Endothelial cell of umbilical vein (primary cell): ENCODE measurements at regions not wholly inside any gene's neighbourhood (a gene's known extent, or its start where the extent isn't known, plus 50 kb on each side); places are given as distances from the start of the nearest gene placed in this dataset.

Source experiments
- BruUV-seq: library from RNA; stranded (reverse); fragments of 400-500 nt; replicated peaks from 2 replicates; lab custom pipeline; 2021; lab: Mats Ljungman, UMichigan
- CTCF ChIA-PET: fragments of 300-600, 350-600 bp; sonication (Branson Sonifier 250); formaldehyde crosslinking; loops from one replicate; lab custom pipeline; 2021; ENCODE audit warnings: antibody characterized with exemption, inconsistent platforms; lab: Charles Lee
- POLR2A ChIA-PET: fragments of 300-600, 350-600 bp; sonication (Branson Sonifier 250); formaldehyde crosslinking; loops from one replicate; lab custom pipeline; 2021; ENCODE audit warnings: antibody characterized with exemption, inconsistent platforms; lab: Charles Lee
- DNase-seq: peaks from one replicate; pipeline ENCODE4 v3.0.0-alpha.2; 2011; ENCODE audit warnings: low read depth, low spot score
- FAIRE-seq: peaks from 2 replicates; lab custom pipeline; 2011; peaks lifted over from hg19 to GRCh38; lab: Jason Lieb, UNC
- H2AFZ ChIP-seq: 2 replicates; pipeline ENCODE4 v1.6.0; 2012; ENCODE audit warnings: low read depth, low read length, control low read depth, inconsistent platforms
- H3K27ac ChIP-seq: 2 replicates; pipeline ENCODE4 v1.5.1; 2011; ENCODE audit warnings: low read depth, mild to moderate bottlenecking, control low read depth, low read length, moderate library complexity; ENCODE audit not compliant: insufficient read depth
- H3K27me3 ChIP-seq, 2 experiments: 2 replicates each; pipeline versions ENCODE4 v1.6.0 to v1.6.1; 2011; ENCODE audit warnings: low read length in 2 of 2, mixed read lengths in 1 of 2; ENCODE audit not compliant: control insufficient read depth in 2 of 2, insufficient read depth in 2 of 2
- H3K36me3 ChIP-seq, 2 experiments: 2 replicates in 1 of 2; 3 replicates in 1 of 2; pipeline ENCODE4 v1.5.1; 2011; ENCODE audit warnings: low read length in 2 of 2, mild to moderate bottlenecking in 1 of 2, moderate library complexity in 1 of 2; ENCODE audit not compliant: control insufficient read depth in 2 of 2, insufficient read depth in 2 of 2; ENCODE audit errors: extremely low read depth in 1 of 2
- H3K4me1 ChIP-seq: 3 replicates; pipeline ENCODE4 v1.5.1; 2011; ENCODE audit warnings: mild to moderate bottlenecking, low read length; ENCODE audit not compliant: control insufficient read depth, insufficient read depth; ENCODE audit errors: extremely low read depth
- H3K4me2 ChIP-seq: 2 replicates; pipeline ENCODE4 v1.6.1; 2011; ENCODE audit warnings: low read length, control low read depth, mixed read lengths; ENCODE audit not compliant: insufficient read depth
- H3K4me3 ChIP-seq, 3 experiments: fragments of 200-600 bp in 1 of 3; sonication (generic), shearing (Covaris generic) in 1 of 3; replicated peaks in 1 of 3; 2 replicates each; pipeline ENCODE4 v1.5.1; 2011 to 2016; ENCODE audit warnings: control low read depth in 3 of 3, low read length in 3 of 3, mild to moderate bottlenecking in 2 of 3, inconsistent platforms in 1 of 3, low read depth in 1 of 3, moderate library complexity in 1 of 3; ENCODE audit not compliant: insufficient read depth in 1 of 3
- H3K79me2 ChIP-seq: 2 replicates; pipeline ENCODE4 v1.6.0; 2012; ENCODE audit warnings: low read length, inconsistent platforms; ENCODE audit not compliant: control insufficient read depth, insufficient read depth
- H3K9ac ChIP-seq: replicated peaks from 2 replicates; pipeline ENCODE3; 2011; ENCODE audit warnings: low read length, control low read depth; ENCODE audit not compliant: insufficient read depth; ENCODE audit errors: extremely low read depth
- H3K9me1 ChIP-seq: replicated peaks from 3 replicates; pipeline ENCODE4 v1.6.0; 2011; ENCODE audit warnings: mild to moderate bottlenecking, low read length; ENCODE audit not compliant: control insufficient read depth, insufficient read depth; ENCODE audit errors: extremely low read depth
- H3K9me3 ChIP-seq: replicated peaks from 2 replicates; pipeline ENCODE4 v1.5.1; 2012; ENCODE audit warnings: low read length, inconsistent platforms; ENCODE audit not compliant: control insufficient read depth, insufficient read depth
- H4K20me1 ChIP-seq: replicated peaks from 2 replicates; pipeline ENCODE3; 2011; ENCODE audit warnings: mild to moderate bottlenecking, low read length; ENCODE audit not compliant: control insufficient read depth, insufficient read depth; ENCODE audit errors: extremely low read depth
- EZH2 ChIP-seq: IDR thresholded peaks from 2 replicates; pipeline ENCODE4 v1.6.1; 2012; ENCODE audit warnings: borderline replicate concordance, low read depth, mild to moderate bottlenecking, moderate library complexity, low read length, inconsistent platforms; ENCODE audit not compliant: severe bottlenecking
- GATA2 ChIP-seq: IDR thresholded peaks from 2 replicates; pipeline ENCODE4 v1.7.0; 2011; ENCODE audit warnings: low read depth, mild to moderate bottlenecking, moderate library complexity, mixed read lengths, low read length; ENCODE audit not compliant: insufficient read length, insufficient read depth
- JUN ChIP-seq: IDR thresholded peaks from 2 replicates; pipeline ENCODE4 v1.6.1; 2011; ENCODE audit warnings: borderline replicate concordance, low read depth; ENCODE audit not compliant: insufficient read length, insufficient read depth
- MAX ChIP-seq: IDR thresholded peaks from 2 replicates; pipeline ENCODE4 v1.6.1; 2011; ENCODE audit not compliant: insufficient read depth, insufficient read length
- MYC ChIP-seq: IDR thresholded peaks from one replicate; pipeline ENCODE4 v1.6.1; 2011; ENCODE audit warnings: mild to moderate bottlenecking, low read depth, low read length
- POLR2A ChIP-seq: IDR thresholded peaks from 2 replicates; pipeline ENCODE4 v1.6.1; 2012; ENCODE audit warnings: low read depth, mild to moderate bottlenecking, control low read depth, low read length
- POLR2AphosphoS5 ChIP-seq: IDR thresholded peaks from 2 replicates; pipeline ENCODE4 v1.6.1; 2012; ENCODE audit warnings: low read depth, mild to moderate bottlenecking, control low read depth, low read length, moderate library complexity; ENCODE audit not compliant: insufficient read depth
- dilution Hi-C: fragments of 300-500 bp; cut with MboI; formaldehyde crosslinking; loops from one replicate; pipeline ENCODE4 v1.15.0; 2019; ENCODE audit warnings: low sequenced_read_pairs; ENCODE audit not compliant: extremely low pct_ligation_motif_present
- intact Hi-C: fragments of 100-400 bp; cut with micrococcal nuclease; formaldehyde crosslinking; loops from one replicate; pipeline ENCODE4 v1.10.0; 2022

- Histone ChIP-seq H3K4me2 (no peak overlapping the region), H3K4me3 (no peak overlapping the region), H2AFZ (no peak overlapping the region), H3K27me3 (peaks cover 0 to 12% of the 10 kb centered on the region in 2 experiments), H4K20me1 (no peaks in the 10 kb centered on the region), H3K36me3 (no peaks in the 10 kb centered on the region), H3K9me3 (no peaks in the 10 kb centered on the region), H3K27ac (no peak overlapping the region), H3K9ac (no peak overlapping the region), H3K4me1 (no peaks in the 10 kb centered on the region), H3K79me2 (no peaks in the 10 kb centered on the region), H3K9me1 (no peaks in the 10 kb centered on the region)
- dilution Hi-C loops (no loop called here), intact Hi-C loops (no loop called here)
- POLR2A ChIA-PET, result no interaction called here
- no TSS peak for BruUV-seq
- CTCF ChIA-PET, result no interaction called here
- no peak for DNase-seq
- TF ChIP-seq POLR2AphosphoS5 (no peak), POLR2A (no peak), GATA2 (no peak), MYC (no peak)
- FAIRE-seq, result no peak
Measured at GRCh38 chr12:92385296-92385695, 239.7 kb upstream of the BTG1 start.

GRCh38 chr12:92384571-92384970, 238.9 kb upstream of the BTG1 start:
- intact Hi-C loops, result no loop called here
- CTCF ChIA-PET, result no interaction called here

More at GRCh38 chr12:92384571-92384970, 238.9 kb upstream of the BTG1 start:
- Histone ChIP-seq H3K4me2 (no peak overlapping the region), H2AFZ (no peak overlapping the region), H3K79me2 (no peaks in the 10 kb centered on the region), H4K20me1 (no peaks in the 10 kb centered on the region), H3K36me3 (no peaks in the 10 kb centered on the region), H3K9ac (no peak overlapping the region), H3K27me3 (peaks cover 0 to 12% of the 10 kb centered on the region in 2 experiments), H3K4me3 (no peak overlapping the region), H3K9me1 (no peaks in the 10 kb centered on the region), H3K9me3 (no peaks in the 10 kb centered on the region), H3K27ac (no peak overlapping the region), H3K4me1 (no peaks in the 10 kb centered on the region)
- no peak for TF ChIP-seq POLR2AphosphoS5
- no peak for TF ChIP-seq POLR2A
- no peak for TF ChIP-seq JUN
- no peak for TF ChIP-seq GATA2
- no peak for TF ChIP-seq MAX
- no peak for TF ChIP-seq MYC
- TF ChIP-seq EZH2, result no peak
- POLR2A ChIA-PET, result no interaction called here
- no TSS peak for BruUV-seq
- FAIRE-seq (no peak), DNase-seq (no peak)
- dilution Hi-C loops, result no loop called here
